B cell (primary cell): ENCODE measurements at regions not wholly inside any gene's neighbourhood (a gene's known extent, or its start where the extent isn't known, plus 50 kb on each side); places are given as distances from the start of the nearest gene placed in this dataset.

Source experiments
- ATAC-seq: fragments of 200-7000 bp; cut with Tn5 transposase; one replicate; pipeline ENCODE4 v1.10.0; 2021; ENCODE audit warnings: low read depth, mild to moderate bottlenecking, moderate number of reproducible peaks, moderate library complexity
- CTCF ChIA-PET: fragments of 350-600 bp; sonication (Branson Sonifier 250); formaldehyde crosslinking; loops from one replicate; lab custom pipeline; 2021; ENCODE audit warnings: antibody characterized with exemption, inconsistent platforms; lab: Charles Lee
- POLR2A ChIA-PET: fragments of 350-600 bp; sonication (Branson Sonifier 250); formaldehyde crosslinking; loops from one replicate; lab custom pipeline; 2021; ENCODE audit warnings: antibody characterized with exemption; lab: Charles Lee
- DNase-seq: peaks from one replicate; pipeline ENCODE4 v3.0.0; 2013
- H2AFZ ChIP-seq: 2 replicates; pipeline ENCODE4 v1.6.1; 2012; ENCODE audit warnings: mild to moderate bottlenecking, low read depth, low read length; ENCODE audit not compliant: insufficient read depth, poor library complexity, severe bottlenecking
- H3K27ac ChIP-seq, 2 donors: 1 replicate in 1 of 2; 2 replicates in 1 of 2; pipeline ENCODE4 v1.5.1; 2012 to 2013; ENCODE audit warnings: low read length in 2 of 2, mild to moderate bottlenecking in 2 of 2, moderate library complexity in 1 of 2
- H3K27me3 ChIP-seq, 4 experiments: fragments of 200-600 bp in 1 of 4; sonication (generic) in 1 of 4; replicated peaks in 1 of 4; 1 replicate in 2 of 4; 2 replicates in 2 of 4; pipeline versions ENCODE4 v1.6.1 to v1.7.0; 2013 to 2016; ENCODE audit warnings: low read length in 3 of 4, mild to moderate bottlenecking in 2 of 4, mixed read lengths in 1 of 4, moderate library complexity in 1 of 4; ENCODE audit not compliant: insufficient read depth in 4 of 4, control insufficient read depth in 3 of 4; ENCODE audit errors: control extremely low read depth in 1 of 4
- H3K36me3 ChIP-seq, 2 experiments: replicated peaks in 1 of 2; 1 replicate in 1 of 2; 2 replicates in 1 of 2; pipeline versions ENCODE4 v1.6.1 to v1.7.1; 2013; ENCODE audit warnings: low read length in 1 of 2; ENCODE audit not compliant: insufficient read depth in 2 of 2, control insufficient read depth in 1 of 2; ENCODE audit errors: control extremely low read depth in 1 of 2, extremely low read depth in 1 of 2
- H3K4me1 ChIP-seq, 2 donors: fragments of 200-600 bp in 1 of 2; sonication (generic) in 1 of 2; 1 replicate in 1 of 2; 2 replicates in 1 of 2; pipeline versions ENCODE4 v1.5.1 to v1.6.1; 2013 to 2017; ENCODE audit warnings: low read length in 2 of 2; ENCODE audit not compliant: control insufficient read depth in 2 of 2, insufficient read depth in 2 of 2
- H3K4me2 ChIP-seq: replicated peaks from 2 replicates; pipeline ENCODE3; 2012; ENCODE audit warnings: mild to moderate bottlenecking, low read depth, low read length; ENCODE audit not compliant: poor library complexity, severe bottlenecking
- H3K4me3 ChIP-seq, 5 experiments: fragments of 200-600 bp in 1 of 5; sonication (generic) in 1 of 5; 1 replicate in 3 of 5; 2 replicates in 2 of 5; pipeline versions ENCODE4 v1.5.1 to v1.7.0; 2011 to 2016; ENCODE audit warnings: low read length in 4 of 5, mild to moderate bottlenecking in 4 of 5, low read depth in 2 of 5, control low read depth in 1 of 5, moderate library complexity in 1 of 5; ENCODE audit not compliant: insufficient read depth in 1 of 5; ENCODE audit errors: control extremely low read depth in 1 of 5, extremely low read depth in 1 of 5
- H3K79me2 ChIP-seq: fragments of 200-600 bp; sonication (generic); one replicate; pipeline ENCODE4 v1.6.0; 2016; ENCODE audit warnings: low read length; ENCODE audit not compliant: control insufficient read depth, insufficient read depth
- H3K9ac ChIP-seq: fragments of 200-600 bp; sonication (generic); 2 replicates; pipeline ENCODE4 v1.6.1; 2017; ENCODE audit warnings: mild to moderate bottlenecking, low read length, moderate library complexity
- H3K9me3 ChIP-seq, 3 donors: one replicate each; pipeline versions ENCODE4 v1.6.1 to v1.7.1; 2013; ENCODE audit warnings: low read length in 2 of 3; ENCODE audit not compliant: control insufficient read depth in 2 of 3, insufficient read depth in 1 of 3; ENCODE audit errors: control extremely low read depth in 1 of 3
- H4K20me1 ChIP-seq: 2 replicates; pipeline ENCODE4 v1.6.0; 2012; ENCODE audit warnings: mild to moderate bottlenecking, low read length; ENCODE audit not compliant: insufficient read depth, control insufficient read depth, poor library complexity, severe bottlenecking
- H3K27ac Mint-ChIP-seq: one replicate; pipeline ENCODE4 v1.8.0; 2021; ENCODE audit warnings: mixed read lengths
- H3K27me3 Mint-ChIP-seq: one replicate; pipeline ENCODE4 v1.8.0; 2021; ENCODE audit warnings: mixed read lengths
- H3K4me1 Mint-ChIP-seq: one replicate; pipeline ENCODE4 v1.8.0; 2021; ENCODE audit warnings: mixed read lengths
- H3K4me3 Mint-ChIP-seq: one replicate; pipeline ENCODE4 v1.8.0; 2021; ENCODE audit warnings: mixed read lengths
- H3K9me3 Mint-ChIP-seq: one replicate; pipeline ENCODE4 v1.8.0; 2022; ENCODE audit warnings: mixed read lengths; ENCODE audit not compliant: insufficient read depth
- EZH2 ChIP-seq: IDR thresholded peaks from 2 replicates; pipeline ENCODE4 v1.6.1; 2012; ENCODE audit warnings: borderline replicate concordance, low read depth, mild to moderate bottlenecking, moderate library complexity, low read length; ENCODE audit not compliant: insufficient read depth, poor library complexity, severe bottlenecking
- WGBS: methylation state at CpG from one replicate; pipeline ENCODE4 v1.1.5; 2013; ENCODE audit warnings: missing lambda C conversion rate; ENCODE audit not compliant: insufficient coverage; 5-methylcytosine and 5-hydroxymethylcytosine counted together
- intact Hi-C: fragments of 100-400 bp; cut with micrococcal nuclease; formaldehyde crosslinking; loops from one replicate; pipeline ENCODE4 v1.10.0; 2022
- TF ChIP-seq, protein P1 (sequence below): fragments of 200-600 bp; IDR thresholded peaks from one replicate; pipeline ENCODE4 v1.8.0; 2022; ENCODE audit warnings: antibody characterized with exemption, mild to moderate bottlenecking

GRCh38 chr14:37855871-37856270, 260.4 kb downstream of the TTC6 start:
- H3K27ac Mint-ChIP-seq, result no peak overlapping the region
- H3K36me3 ChIP-seq, result no peaks in the 10 kb centered on the region
- H3K27ac ChIP-seq, result no peak overlapping the region
- H2AFZ ChIP-seq, result no peak overlapping the region
- CTCF ChIA-PET, result no interaction called here
- ATAC-seq (no peak), DNase-seq (no peak)
- no peak overlapping the region for H3K4me3 Mint-ChIP-seq
- no peaks in the 10 kb centered on the region for H4K20me1 ChIP-seq
- no peaks in the 10 kb centered on the region for H3K9me3 ChIP-seq
- no peaks in the 10 kb centered on the region for H3K9me3 Mint-ChIP-seq
- no peak overlapping the region for H3K4me2 ChIP-seq
- H3K4me3 ChIP-seq, result no peak overlapping the region
- H3K27me3 ChIP-seq, result no peaks in the 10 kb centered on the region
- no peaks in the 10 kb centered on the region for H3K79me2 ChIP-seq
- POLR2A ChIA-PET, result no interaction called here
- no peaks in the 10 kb centered on the region for H3K27me3 Mint-ChIP-seq
- TF ChIP-seq, protein P1, sequence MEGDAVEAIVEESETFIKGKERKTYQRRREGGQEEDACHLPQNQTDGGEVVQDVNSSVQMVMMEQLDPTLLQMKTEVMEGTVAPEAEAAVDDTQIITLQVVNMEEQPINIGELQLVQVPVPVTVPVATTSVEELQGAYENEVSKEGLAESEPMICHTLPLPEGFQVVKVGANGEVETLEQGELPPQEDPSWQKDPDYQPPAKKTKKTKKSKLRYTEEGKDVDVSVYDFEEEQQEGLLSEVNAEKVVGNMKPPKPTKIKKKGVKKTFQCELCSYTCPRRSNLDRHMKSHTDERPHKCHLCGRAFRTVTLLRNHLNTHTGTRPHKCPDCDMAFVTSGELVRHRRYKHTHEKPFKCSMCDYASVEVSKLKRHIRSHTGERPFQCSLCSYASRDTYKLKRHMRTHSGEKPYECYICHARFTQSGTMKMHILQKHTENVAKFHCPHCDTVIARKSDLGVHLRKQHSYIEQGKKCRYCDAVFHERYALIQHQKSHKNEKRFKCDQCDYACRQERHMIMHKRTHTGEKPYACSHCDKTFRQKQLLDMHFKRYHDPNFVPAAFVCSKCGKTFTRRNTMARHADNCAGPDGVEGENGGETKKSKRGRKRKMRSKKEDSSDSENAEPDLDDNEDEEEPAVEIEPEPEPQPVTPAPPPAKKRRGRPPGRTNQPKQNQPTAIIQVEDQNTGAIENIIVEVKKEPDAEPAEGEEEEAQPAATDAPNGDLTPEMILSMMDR, result no peak
- no peak for TF ChIP-seq EZH2
- no peaks in the 10 kb centered on the region for H3K4me1 ChIP-seq
- no peaks in the 10 kb centered on the region for H3K4me1 Mint-ChIP-seq
- no peak overlapping the region for H3K9ac ChIP-seq
- WGBS, result no CpG with 5 or more reads among the region's 1 CpG
- intact Hi-C loops, result no loop called here

DNA sequence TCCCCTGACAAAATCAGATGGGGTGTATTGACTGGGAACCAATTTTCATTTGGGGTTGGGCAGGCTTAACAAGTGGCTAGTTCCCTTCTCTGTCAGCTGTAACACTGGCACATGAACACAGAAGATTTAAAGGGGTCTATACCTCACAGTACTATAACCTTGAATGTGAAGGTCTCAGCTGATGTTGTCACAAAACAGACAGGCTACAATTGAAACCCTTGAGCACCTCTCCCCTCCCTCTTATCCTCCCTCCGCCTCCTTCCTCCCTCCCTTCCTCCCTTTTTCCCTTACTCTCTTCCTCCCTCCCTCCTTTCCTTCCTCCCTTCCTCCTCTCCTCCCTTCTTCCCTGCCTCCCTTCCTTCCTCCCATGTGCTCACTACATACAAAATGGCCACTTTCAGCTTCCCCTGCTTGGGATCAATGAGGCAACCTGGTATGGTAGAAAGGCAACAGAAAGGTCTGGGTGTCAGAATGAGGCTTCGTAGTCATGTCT, 262.4 kb downstream of the TTC6 start:
- Mint-ChIP-seq H3K4me3 (no peak overlapping the region), H3K9me3 (no peaks in the 10 kb centered on the region), H3K4me1 (no peaks in the 10 kb centered on the region), H3K27ac (no peak overlapping the region), H3K27me3 (no peaks in the 10 kb centered on the region)
- Histone ChIP-seq H3K9ac (no peak overlapping the region), H2AFZ (no peak overlapping the region), H3K4me3 (no peak overlapping the region), H3K4me2 (no peak overlapping the region), H4K20me1 (no peaks in the 10 kb centered on the region), H3K27ac (no peak overlapping the region), H3K4me1 (no peaks in the 10 kb centered on the region), H3K27me3 (no peaks in the 10 kb centered on the region), H3K36me3 (no peaks in the 10 kb centered on the region), H3K79me2 (no peaks in the 10 kb centered on the region), H3K9me3 (no peaks in the 10 kb centered on the region)
- TF ChIP-seq EZH2, result no peak
- TF ChIP-seq, protein P1, result no peak
- intact Hi-C loops, result no loop called here
- ATAC-seq, result no peak
- CTCF ChIA-PET, result no interaction called here
- 71% methylated on average over 1 of the region's 2 CpGs for WGBS
- POLR2A ChIA-PET, result no interaction called here
- DNase-seq, result no peak
